C4-2B (cell line): ENCODE measurements at regions not wholly inside any gene's neighbourhood (a gene's known extent, or its start where the extent isn't known, plus 50 kb on each side); places are given as distances from the start of the nearest gene placed in this dataset.
"Not testable (repeated sequence)": the region's sequence is repeated elsewhere in the genome, so short reads cannot be mapped to it uniquely, and the experiment has no call there.

Experiments
- H3K27ac ChIP-seq: fragments of 450-650 bp; 2 replicates; pipeline ENCODE4 v1.5.1; 2017
- CTCF ChIP-seq: fragments of 450-650 bp; conservative IDR thresholded peaks from 2 replicates; pipeline ENCODE4 v1.5.1; 2017; ENCODE audit warnings: mild to moderate bottlenecking
- ZFX ChIP-seq: fragments of 450-650 bp; IDR thresholded peaks from 2 replicates; pipeline ENCODE4 v1.6.1; 2017

- TF ChIP-seq ZFX (no peak), CTCF (no peak)
- H3K27ac ChIP-seq: no peak overlapping the region
Measured at GRCh38 chrX:18034504-18034903, 173.4 kb upstream of the RAI2 start.

- TF ChIP-seq CTCF (no peak), ZFX (no peak)
- H3K27ac ChIP-seq: no peak overlapping the region
Measured at GRCh38 chrX:18032486-18033221, 171.6 kb upstream of the RAI2 start.

- TF ChIP-seq CTCF (no peak), ZFX (no peak)
- H3K27ac ChIP-seq: no peak overlapping the region
Measured at GRCh38 chrX:18031726-18032375, 170.8 kb upstream of the RAI2 start.

- not testable (repeated sequence) for H3K27ac ChIP-seq
Measured at GRCh38 chrX:18030656-18031055, 169.6 kb upstream of the RAI2 start.

GRCh38 chrX:18026166-18026565 is 165.1 kb upstream of the RAI2 start:
- peak overlapping the region; percentile 30; the same call in 1 of the 2 replicates for H3K27ac ChIP-seq
- TF ChIP-seq CTCF (no peak), ZFX (no peak)

- no peak overlapping the region for H3K27ac ChIP-seq
- TF ChIP-seq ZFX (no peak), CTCF (no peak)
Measured at GRCh38 chrX:18017411-18017810, 156.3 kb upstream of the RAI2 start.

GRCh38 chrX:18016941-18017340 is 155.8 kb upstream of the RAI2 start:
- no peak for TF ChIP-seq CTCF
- TF ChIP-seq ZFX: no peak
- H3K27ac ChIP-seq: no peak overlapping the region

- TF ChIP-seq CTCF (no peak), ZFX (no peak)
- H3K27ac ChIP-seq: peak overlapping the region; percentile 97
Measured at GRCh38 chrX:18010253-18010652, 149.2 kb upstream of the RAI2 start.
